ENCODE measurements at regions not wholly inside any gene's neighbourhood (a gene's known extent, or its start where the extent isn't known, plus 50 kb on each side); places are given as distances from the start of the nearest gene placed in this dataset.

- no peak for DNase-seq (ENCODE audit: low spot score)
Measured at GRCh38 chr6:169944415-169944814, 193.0 kb downstream of the ERMARD start.

- no peak for DNase-seq (ENCODE audit: low spot score)
Measured at GRCh38 chr6:169944061-169944337, 192.6 kb downstream of the ERMARD start.

DNA sequence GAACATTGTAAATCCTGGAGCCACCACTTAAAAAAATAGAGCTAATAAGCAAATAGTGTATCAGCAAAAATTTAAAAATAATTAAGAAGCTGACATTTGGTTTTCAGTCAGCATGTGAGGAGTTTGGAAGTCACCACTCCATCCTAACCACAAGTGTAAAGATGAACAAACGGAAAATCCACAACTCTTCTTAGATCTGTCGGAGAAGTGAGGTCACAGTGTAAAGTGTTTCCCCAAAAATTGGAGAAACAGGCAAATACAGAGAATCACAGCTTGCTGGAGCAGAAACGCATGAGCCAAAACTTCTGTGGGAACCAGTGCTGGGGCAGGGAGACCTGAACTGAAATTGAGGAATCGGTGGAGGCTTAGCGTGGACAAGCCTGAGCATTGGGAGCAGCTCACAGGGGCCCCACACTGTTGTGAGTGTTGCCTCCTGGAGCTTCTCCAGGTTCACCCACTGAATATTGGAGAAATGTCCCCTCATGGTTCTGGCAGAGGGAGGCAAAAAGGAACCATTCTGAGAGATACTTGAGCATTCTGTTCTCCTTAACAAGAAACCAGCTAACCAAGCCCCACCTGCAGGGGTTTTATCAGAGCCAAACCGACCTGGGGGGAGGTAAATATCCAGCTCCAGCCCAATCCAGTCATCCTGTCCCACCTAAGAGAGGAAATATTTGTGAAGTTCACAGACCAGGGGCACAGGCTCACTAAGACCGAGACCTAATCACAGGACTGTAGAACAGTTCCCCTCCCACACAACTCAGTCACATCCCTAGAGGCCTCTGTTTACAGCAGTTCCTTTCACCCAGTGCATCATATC is 192.0 kb downstream of the ERMARD start:
- no peak for DNase-seq (ENCODE audit: low spot score)

GRCh38 chr6:169942173-169942572 is 190.8 kb downstream of the ERMARD start:
- no peak for DNase-seq (ENCODE audit: low spot score)

- DNase-seq (ENCODE audit: low spot score) = no peak
Measured at GRCh38 chr6:169940481-169941271, 189.3 kb downstream of the ERMARD start.

- DNase-seq (ENCODE audit: low spot score) = no peak
Measured at GRCh38 chr6:169939554-169940164, 188.2 kb downstream of the ERMARD start.

GRCh38 chr6:169938731-169939130 is 187.3 kb downstream of the ERMARD start:
- DNase-seq (ENCODE audit: low spot score) = no peak

DNA sequence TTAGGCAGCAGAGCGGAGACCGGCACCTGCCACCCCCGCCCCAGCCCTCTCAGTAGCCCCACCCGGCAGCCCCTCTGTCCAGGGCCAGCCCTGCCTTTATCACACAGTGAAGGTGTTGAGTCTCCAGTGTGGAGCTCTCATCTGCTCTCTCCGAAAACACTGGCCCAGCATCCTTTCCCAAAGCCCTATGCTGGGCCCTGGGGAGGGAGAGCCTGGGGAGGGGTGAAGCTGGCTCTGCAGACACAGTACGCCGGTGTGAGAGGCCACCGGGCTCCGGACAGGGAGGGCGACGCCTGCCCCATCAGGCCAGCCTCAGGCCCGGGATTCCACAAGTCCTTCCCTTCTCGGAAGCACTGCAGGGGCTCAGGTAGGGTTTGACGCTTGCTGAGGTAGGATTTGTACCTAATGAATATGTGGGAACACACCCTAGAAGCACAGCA is 186.9 kb downstream of the ERMARD start:
- DNase-seq (ENCODE audit: low spot score) = no peak

DNA sequence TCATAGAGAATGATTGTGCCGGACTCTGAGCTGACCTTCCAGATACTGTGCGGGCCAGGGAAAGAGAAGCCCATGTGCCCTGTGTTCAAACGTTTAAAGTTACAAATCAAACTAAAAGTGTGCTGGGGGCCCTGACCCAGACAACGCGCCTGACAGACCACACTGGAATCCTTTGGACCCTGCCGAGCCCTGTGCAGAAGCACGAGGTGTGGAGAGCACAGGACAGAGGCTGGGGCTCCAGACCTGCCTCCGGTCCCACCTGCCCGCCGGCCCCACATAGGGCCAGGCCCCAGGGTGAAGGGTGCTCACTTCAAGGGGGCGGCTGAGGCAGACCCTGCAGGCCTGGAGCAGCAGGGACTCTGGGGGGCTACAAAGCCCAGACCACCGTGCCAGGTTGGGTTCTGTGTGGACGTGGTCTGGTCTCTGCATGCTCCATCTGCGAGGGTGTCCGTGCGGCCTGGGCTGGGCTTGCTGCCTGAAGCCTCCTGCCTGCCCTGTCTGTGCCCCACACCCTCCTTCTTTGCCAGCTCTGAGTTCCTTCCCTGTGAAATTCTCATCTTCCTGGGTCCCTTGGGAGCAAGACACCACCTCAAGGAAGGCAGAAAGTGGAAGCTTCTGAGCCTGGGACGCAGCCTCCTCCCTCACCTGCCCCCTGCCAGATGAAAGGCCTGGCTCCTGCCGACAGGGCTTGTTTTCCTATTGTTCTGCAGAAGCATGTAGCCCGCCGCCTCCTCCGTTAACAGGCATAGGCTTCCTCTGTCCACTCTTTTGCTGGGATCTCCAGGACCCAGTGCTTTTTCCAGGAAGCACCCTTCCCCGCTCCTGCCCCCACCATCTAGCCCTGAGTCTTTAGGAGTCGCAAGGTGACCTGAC is 186.2 kb downstream of the ERMARD start:
- no peak for DNase-seq (ENCODE audit: low spot score)

GRCh38 chr6:169936355-169936975 is 185.0 kb downstream of the ERMARD start:
- no peak for DNase-seq (ENCODE audit: low spot score)

DNA sequence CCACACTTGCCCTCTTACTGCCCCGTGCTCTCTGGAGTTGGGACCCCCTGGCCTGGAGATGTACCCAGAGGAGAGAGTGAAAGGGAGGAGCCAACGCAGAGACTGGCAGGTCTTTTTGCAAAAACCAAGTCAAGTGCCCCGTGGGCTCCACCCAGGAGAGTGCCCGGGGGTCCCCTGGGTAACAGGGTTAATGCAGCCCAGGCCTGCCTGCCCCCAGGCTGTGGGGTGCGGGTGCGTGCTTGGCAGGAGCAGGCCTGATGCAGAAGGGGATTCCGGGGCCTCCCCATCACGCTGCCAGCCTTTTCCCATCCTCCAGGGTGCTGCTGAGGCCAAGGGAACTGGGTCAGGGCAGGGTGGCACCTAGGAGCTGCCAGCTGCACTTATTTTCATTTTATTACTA is 184.4 kb downstream of the ERMARD start:
- no peak for DNase-seq (ENCODE audit: low spot score)

DNA sequence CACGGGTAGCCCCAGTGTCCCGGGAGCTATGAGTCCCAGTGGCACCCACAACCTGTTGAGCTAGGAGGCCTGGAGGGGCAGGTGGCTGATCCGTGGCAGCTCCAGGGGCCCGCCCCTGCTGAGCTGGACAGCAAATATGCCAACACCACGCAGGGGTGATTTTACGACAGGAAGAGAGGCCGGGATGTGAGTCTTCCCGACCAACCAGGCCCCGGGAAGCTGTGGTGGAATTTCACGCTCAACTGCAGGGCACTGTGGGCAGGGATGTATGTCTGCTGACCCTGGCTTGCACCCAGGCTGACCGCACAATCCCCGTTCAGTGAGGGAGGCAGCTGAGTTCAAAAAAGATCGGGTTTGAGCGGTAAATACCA is 183.9 kb downstream of the ERMARD start:
- no peak for DNase-seq (ENCODE audit: low spot score)

DNA sequence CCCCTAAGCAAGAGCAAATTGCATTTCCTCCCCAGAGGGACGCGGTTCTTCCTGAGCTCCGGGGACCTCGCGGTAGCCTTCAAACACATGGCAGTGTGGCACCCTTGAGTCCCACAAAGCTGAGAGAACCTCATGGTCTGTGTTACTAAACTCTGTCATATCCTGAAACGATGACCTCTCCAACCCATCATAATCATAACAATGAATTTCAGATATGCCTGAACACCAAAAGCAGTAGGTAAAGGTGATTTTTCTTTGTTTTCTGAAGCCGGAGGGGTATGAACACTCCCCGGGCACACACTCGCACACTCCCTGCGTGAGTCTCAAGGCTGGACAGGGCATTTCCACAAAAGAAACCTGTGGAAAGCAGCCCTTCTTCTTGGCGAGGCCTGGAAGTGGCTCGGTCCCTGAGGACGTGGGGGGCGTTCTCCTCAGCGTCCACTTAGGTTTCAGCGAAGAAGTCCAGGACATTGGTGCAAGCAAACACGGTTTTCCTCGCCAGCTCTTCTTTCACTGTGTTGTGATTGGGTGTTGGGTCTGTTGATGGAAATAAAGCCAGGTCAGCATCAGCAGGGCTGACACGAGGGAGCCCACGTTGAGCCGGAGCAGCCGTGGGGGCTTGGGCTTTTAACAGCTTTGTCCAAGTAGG is 183.4 kb downstream of the ERMARD start:
- no peak for DNase-seq (ENCODE audit: low spot score)

DNA sequence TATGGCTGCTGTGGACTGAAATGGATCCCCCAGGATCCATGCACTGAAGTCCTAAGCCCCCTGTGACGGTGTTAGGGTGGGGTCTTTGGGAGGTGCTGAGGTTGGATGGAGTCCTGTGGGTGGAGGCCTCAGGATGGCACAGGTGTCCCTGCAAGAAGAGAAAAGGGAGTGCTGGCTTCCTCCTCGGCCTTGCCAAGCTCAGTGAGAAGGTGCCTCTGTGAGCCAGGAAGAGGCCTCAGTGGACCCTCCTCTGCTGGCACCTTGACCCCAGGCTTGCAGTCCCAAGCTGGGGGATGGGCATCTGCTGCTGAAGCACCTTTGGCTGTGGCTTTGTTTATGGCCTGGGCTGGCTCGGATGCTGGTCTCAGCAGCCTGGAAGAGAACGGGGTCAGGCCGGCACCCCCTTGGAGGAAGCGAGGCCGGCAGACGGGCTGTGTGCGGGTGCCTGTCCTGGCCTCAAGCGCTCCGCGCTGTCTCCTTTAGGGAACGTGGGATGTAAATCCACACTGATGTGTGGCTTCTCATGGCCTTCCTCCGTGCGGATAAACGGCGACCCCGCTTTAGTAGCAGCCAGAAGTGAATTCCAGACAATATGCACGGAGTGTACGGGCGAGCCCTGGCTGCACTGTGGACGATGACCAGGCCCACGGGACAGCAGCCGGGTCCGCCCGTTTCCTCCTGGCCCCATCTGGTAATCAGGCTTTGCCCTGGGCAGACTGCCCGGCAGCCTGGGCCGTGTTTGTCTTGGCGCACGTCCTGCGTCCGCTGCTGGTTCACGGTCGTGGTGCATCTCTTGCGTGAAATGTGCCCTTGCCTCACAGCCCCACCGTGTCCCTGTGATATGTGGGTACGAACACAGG is 182.6 kb downstream of the ERMARD start:
- DNase-seq (ENCODE audit: low spot score) = peak; percentile 57

GRCh38 chr6:169933251-169933821 is 181.9 kb downstream of the ERMARD start:
- no peak for DNase-seq (ENCODE audit: low spot score)

DNA sequence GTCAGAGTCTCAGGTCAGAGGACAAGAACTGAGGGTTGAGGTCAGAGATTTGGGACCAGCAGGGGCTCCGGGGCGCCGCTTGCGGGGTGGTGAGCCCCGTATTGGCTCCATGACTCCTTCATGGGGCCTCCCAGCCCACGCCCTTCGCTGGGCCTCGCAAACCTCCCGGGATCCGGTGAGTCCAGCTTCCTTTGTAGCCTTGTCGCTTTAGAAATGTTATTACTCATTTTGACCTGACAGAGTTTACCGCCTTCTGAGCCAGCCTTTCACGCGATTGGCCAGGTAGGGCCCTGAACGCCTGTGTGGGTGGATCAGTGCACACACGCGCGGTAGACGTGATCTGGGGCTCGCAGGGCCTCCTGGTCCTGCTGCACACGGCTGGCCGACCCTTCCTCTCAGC is 181.1 kb downstream of the ERMARD start:
- no peak for DNase-seq (ENCODE audit: low spot score)

DNA sequence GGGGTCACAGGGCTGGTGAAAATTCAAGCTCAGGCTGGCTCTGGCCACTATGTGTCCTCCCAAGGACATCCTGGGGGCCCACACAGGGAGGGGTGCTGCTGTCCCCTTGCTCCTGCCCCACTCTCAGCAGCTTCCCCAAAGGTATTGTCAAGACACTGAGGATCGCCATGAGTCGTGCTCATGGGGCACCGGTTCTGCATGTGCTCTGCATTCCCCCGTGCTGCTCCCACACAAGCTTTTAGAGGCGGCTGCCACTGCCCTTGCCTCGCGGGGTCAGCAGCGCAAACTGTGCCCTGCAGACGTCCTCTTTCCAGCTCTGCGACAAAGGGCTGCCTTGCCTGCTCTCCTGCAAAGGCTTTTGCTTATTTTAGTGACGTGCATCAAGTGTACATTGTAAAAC is 179.8 kb downstream of the ERMARD start:
- no peak for DNase-seq (ENCODE audit: low spot score)

DNA sequence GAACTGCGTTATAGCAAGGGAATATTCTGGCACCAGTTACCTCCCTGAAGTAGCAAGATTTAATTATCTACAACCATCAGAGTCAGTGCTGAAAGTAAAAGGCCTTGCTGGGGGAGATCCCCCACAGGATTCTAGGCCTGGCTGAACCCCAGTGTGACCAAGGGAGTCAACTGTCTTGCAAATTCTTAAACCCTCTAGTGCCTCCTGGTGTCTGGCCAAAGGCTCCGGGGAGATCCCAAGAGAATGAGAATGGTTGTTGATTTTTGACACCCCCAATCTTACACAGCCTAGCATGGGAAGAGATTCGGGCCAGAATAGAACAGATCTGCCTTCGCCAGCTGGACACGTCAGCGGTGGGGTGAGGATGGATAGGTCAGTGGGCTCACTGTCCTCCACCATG is 179.4 kb downstream of the ERMARD start:
- no peak for DNase-seq (ENCODE audit: low spot score)

DNA sequence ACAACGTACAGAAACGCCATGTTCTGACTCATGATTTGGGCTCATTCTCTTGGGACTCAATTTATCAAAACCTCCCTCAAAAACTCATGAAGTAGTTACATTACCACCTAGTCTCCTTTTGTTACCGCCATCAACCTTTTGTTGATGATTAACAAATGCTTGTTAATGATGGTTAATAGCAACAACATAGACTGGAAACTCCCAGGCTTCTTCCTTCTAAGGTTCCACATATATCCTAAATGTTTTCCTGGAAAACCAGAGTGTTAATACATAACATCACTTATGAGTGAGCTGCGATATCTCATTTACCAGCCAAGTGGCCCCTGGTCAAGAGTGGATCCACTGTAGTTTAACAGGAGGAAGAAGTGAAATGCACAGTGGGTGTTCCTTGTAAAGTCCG is 176.3 kb downstream of the ERMARD start:
- no peak for DNase-seq (ENCODE audit: low spot score)

Measured in AG08396 (cell line).